ENCODE measurements at regions not wholly inside any gene's neighbourhood (a gene's known extent, or its start where the extent isn't known, plus 50 kb on each side); places are given as distances from the start of the nearest gene placed in this dataset.

GRCh38 chr13:62336507-62336906 is 920.9 kb upstream of the PCDH20 start:
- no peaks in the 10 kb centered on the region for H3K4me1 ChIP-seq (ENCODE audit: control insufficient read depth, insufficient read depth, low read length)
- no peak overlapping the region for H4K91ac ChIP-seq (ENCODE audit: insufficient read depth, low read depth, low read length)
- no peak overlapping the region for H3K9ac ChIP-seq (ENCODE audit: low read depth, low read length)
- no peaks in the 10 kb centered on the region for H3K9me1 ChIP-seq (ENCODE audit: insufficient read depth, low read length)
- H4K8ac ChIP-seq (ENCODE audit: low read depth in 2 of 2, low read length in 2 of 2): no peak overlapping the region
- in situ Hi-C loops (cut with MboI; ENCODE audit: low sequenced_read_pairs) (no loop called here), dilution Hi-C loops (cut with HindIII; ENCODE audit: low sequenced_read_pairs, unreplicated experiment) (no loop called here), intact Hi-C loops (cut with micrococcal nuclease) (no loop called here)
- no peaks in the 10 kb centered on the region for H4K20me1 ChIP-seq (ENCODE audit: insufficient read depth, low read length)
- H2BK15ac ChIP-seq (ENCODE audit: low read depth, low read length): no peak overlapping the region
- no peak overlapping the region for H3K27ac ChIP-seq (ENCODE audit: insufficient read depth, low read length)
- no peak overlapping the region for H2AFZ ChIP-seq (replicated peaks; ENCODE audit: low read length, poor library complexity)
- DNase-seq (no peak), ATAC-seq (ENCODE audit: low read depth) (no peak)
- H3K79me1 ChIP-seq (ENCODE audit: low read depth in 1 of 2, low read length in 2 of 2): no peaks in the 10 kb centered on the region
- no peak overlapping the region for H3K18ac ChIP-seq (ENCODE audit: low read depth, low read length)
- H3K56ac ChIP-seq (ENCODE audit: extremely low read depth, insufficient read depth, low read length): no peak overlapping the region
- WGBS, 2 experiments (ENCODE audit: extremely low coverage in 2 of 2, insufficient read length in 1 of 2): no CpG with 5 or more reads among the region's 1 CpG
- ChIA-PET CTCF (interaction anchor here (0.7 kb wide), 1 partner anchor 145 kb away, joined by 5 read pairs; no protein-coding TSS in a partner anchor), POLR2A (ENCODE audit: unreplicated experiment) (no interaction called here)
- H3K4me2 ChIP-seq (ENCODE audit: low read depth, low read length): no peak overlapping the region
- no peak overlapping the region for H2BK5ac ChIP-seq (ENCODE audit: low read depth, low read length, poor library complexity, severe bottlenecking)
- TF ChIP-seq MAFK (IDR thresholded peaks at IDR 0.05; ENCODE audit: low read depth, low read length) (no peak), USF2 (IDR thresholded peaks at IDR 0.05; ENCODE audit: low read depth, low read length) (no peak), SMC3 (IDR thresholded peaks at IDR 0.05; ENCODE audit: low read depth, low read length) (no peak)
- no peak overlapping the region for H2AK5ac ChIP-seq (ENCODE audit: low read depth, low read length)
- H3K36me3 ChIP-seq (ENCODE audit: control insufficient read depth, insufficient read depth, low read length): no peaks in the 10 kb centered on the region
- no peak overlapping the region for H4K5ac ChIP-seq (ENCODE audit: low read depth, low read length)
- H2AK9ac ChIP-seq (replicated peaks; ENCODE audit: low read depth, low read length, poor library complexity): no peak overlapping the region
- no peak overlapping the region for H2BK20ac ChIP-seq (ENCODE audit: low read depth, low read length)
- no peak overlapping the region for H2BK120ac ChIP-seq (ENCODE audit: low read depth, low read length)
- no TSS peak for BruUV-seq (replicated peaks)
- no peak overlapping the region for H3K23ac ChIP-seq (ENCODE audit: low read depth, low read length)
- no peak overlapping the region for H3K4me3 ChIP-seq (ENCODE audit: insufficient read depth, low read depth, low read length)
- no peak overlapping the region for H3K4ac ChIP-seq (ENCODE audit: low read depth, low read length)
- H3K14ac ChIP-seq (replicated peaks; ENCODE audit: low read depth, low read length): no peak overlapping the region
- H3K27me3 ChIP-seq (ENCODE audit: control insufficient read depth, insufficient read depth, low read length): no peaks in the 10 kb centered on the region
- no peaks in the 10 kb centered on the region for H3K9me3 ChIP-seq (ENCODE audit: control insufficient read depth, insufficient read depth, low read length)
